ENCODE measurements at regions not wholly inside any gene's neighbourhood (a gene's known extent, or its start where the extent isn't known, plus 50 kb on each side); places are given as distances from the start of the nearest gene placed in this dataset.

GRCh38 chr18:60466677-60467076, 94.1 kb upstream of the MC4R start:
- no peaks in the 10 kb centered on the region for H4K20me1 ChIP-seq (ENCODE audit: control insufficient read depth, insufficient read depth, insufficient read length)
- no peak overlapping the region for H3K4me2 ChIP-seq (ENCODE audit: insufficient read depth, insufficient read length, low read length)

More at GRCh38 chr18:60466677-60467076, 94.1 kb upstream of the MC4R start:
- no peak overlapping the region for H2AFZ ChIP-seq (ENCODE audit: low read length)
- no peaks in the 10 kb centered on the region for H3K79me2 ChIP-seq (ENCODE audit: insufficient read depth, low read length)
- TF ChIP-seq CTCF (conservative IDR thresholded peaks at IDR 0.05), result no peak
- H2BK12ac ChIP-seq (ENCODE audit: insufficient read length, low read depth, low read length), result no peak overlapping the region
- no peaks in the 10 kb centered on the region for H3K36me3 Mint-ChIP-seq (ENCODE audit: insufficient read depth in 1 of 3, low read depth in 3 of 3)
- H3K56ac ChIP-seq (ENCODE audit: insufficient read length, low read depth, low read length), result no peak overlapping the region
- H3K23ac ChIP-seq (ENCODE audit: insufficient read length, low read depth, low read length), result no peak overlapping the region
- no peaks in the 10 kb centered on the region for H3K27me3 ChIP-seq (ENCODE audit: insufficient read depth, low read length)
- H3K4me3 Mint-ChIP-seq, result no peak overlapping the region
- no peaks in the 10 kb centered on the region for H3K23me2 ChIP-seq (ENCODE audit: insufficient read length, low read depth, low read length, poor library complexity, severe bottlenecking)
- no peak overlapping the region for H2BK15ac ChIP-seq (ENCODE audit: low read depth, low read length)
- no peak overlapping the region for H3K14ac ChIP-seq (ENCODE audit: insufficient read depth, low read length)
- H3K18ac ChIP-seq (ENCODE audit: insufficient read length, low read depth, low read length), result no peak overlapping the region
- no peak overlapping the region for H2BK20ac ChIP-seq (ENCODE audit: low read depth, low read length, poor library complexity, severe bottlenecking)
- no CpG with 5 or more reads among the region's 3 CpGs for WGBS (ENCODE audit: extremely low coverage, insufficient read length, low lambda C conversion rate)
- no peak overlapping the region for H2BK120ac ChIP-seq (ENCODE audit: low read depth, low read length, poor library complexity, severe bottlenecking)
- DNase-seq, result no peak
- H4K8ac ChIP-seq (replicated peaks; ENCODE audit: insufficient read length, low read depth, low read length), result no peak overlapping the region
- no peaks in the 10 kb centered on the region for H3K9me3 Mint-ChIP-seq
- no peaks in the 10 kb centered on the region for H3K9me3 ChIP-seq (ENCODE audit: control insufficient read depth, low read depth, low read length)
- no peaks in the 10 kb centered on the region for H3K4me1 ChIP-seq (ENCODE audit: insufficient read depth, low read length)
- no peak overlapping the region for H3K27ac Mint-ChIP-seq
- no peak overlapping the region for H4K5ac ChIP-seq (ENCODE audit: insufficient read length, low read depth, low read length)
- H3K27me3 Mint-ChIP-seq (ENCODE audit: low read depth), result no peaks in the 10 kb centered on the region
- no peaks in the 10 kb centered on the region for H3K79me1 ChIP-seq (ENCODE audit: insufficient read depth, low read depth, low read length, poor library complexity, severe bottlenecking)
- H3K9ac ChIP-seq (ENCODE audit: extremely low read depth, insufficient read length, low read length), result no peak overlapping the region
- H3K27ac ChIP-seq (ENCODE audit: insufficient read length, low read depth, low read length), result no peak overlapping the region
- no peak overlapping the region for H4K91ac ChIP-seq (ENCODE audit: insufficient read length, low read depth, low read length)
- no peak overlapping the region for H2BK5ac ChIP-seq (ENCODE audit: insufficient read length, low read length)
- no peak overlapping the region for H3T11ph ChIP-seq (ENCODE audit: low read length)
- H3K4ac ChIP-seq (ENCODE audit: low read depth, low read length), result no peak overlapping the region
- H3K4me1 Mint-ChIP-seq, result no peaks in the 10 kb centered on the region
- no peak overlapping the region for H2AK5ac ChIP-seq (ENCODE audit: insufficient read length, low read length)
